Prostate gland (tissue), 2 donors: ENCODE measurements at regions not wholly inside any gene's neighbourhood (a gene's known extent, or its start where the extent isn't known, plus 50 kb on each side); places are given as distances from the start of the nearest gene placed in this dataset.

Experiments
- CTCF ChIP-seq, 4 experiments: fragments of 200-600 bp in 2 of 4; fragments of 450-650 bp in 2 of 4; sonication (generic) in 2 of 4; IDR thresholded peaks; 1 replicate in 3 of 4; 2 replicates in 1 of 4; pipeline ENCODE4 v1.5.1; 2016 to 2019; ENCODE audit warnings: antibody characterized with exemption in 4 of 4, mild to moderate bottlenecking in 2 of 4, moderate library complexity in 2 of 4
- POLR2AphosphoS5 ChIP-seq: sonication (generic); formaldehyde crosslinking; IDR thresholded peaks from one replicate; pipeline ENCODE4 v1.6.1; 2017; ENCODE audit warnings: antibody characterized with exemption

- no peak for TF ChIP-seq CTCF (IDR thresholded peaks at IDR 0.05)
- no peak for TF ChIP-seq POLR2AphosphoS5
Observed at GRCh38 chr17:36746381-36747053, 145.1 kb downstream of the MRM1 start.
